ENCODE measurements at regions not wholly inside any gene's neighbourhood (a gene's known extent, or its start where the extent isn't known, plus 50 kb on each side); places are given as distances from the start of the nearest gene placed in this dataset.
"Not testable (repeated sequence)": the region's sequence is repeated elsewhere in the genome, so short reads cannot be mapped to it uniquely, and the experiment has no call there.

GRCh38 chr5:4613440-4613839 lies 526.7 kb upstream of the ADAMTS16 start:
- DNase-seq: no peak

GRCh38 chr5:4614088-4614487 lies 526.0 kb upstream of the ADAMTS16 start:
- no peak for DNase-seq

- not testable (repeated sequence) for DNase-seq
These were observed 524.8 kb upstream of the ADAMTS16 start for GRCh38 chr5:4615369-4615768.

GRCh38 chr5:4625206-4625896 lies 514.8 kb upstream of the ADAMTS16 start:
- no peak for DNase-seq

GRCh38 chr5:4627131-4627530 lies 513.0 kb upstream of the ADAMTS16 start:
- no peak for DNase-seq

- no peak for DNase-seq
These were observed 512.2 kb upstream of the ADAMTS16 start for GRCh38 chr5:4627929-4628328.

- no peak for DNase-seq
These were observed 511.3 kb upstream of the ADAMTS16 start for GRCh38 chr5:4628645-4629385.

GRCh38 chr5:4630031-4630430 lies 510.1 kb upstream of the ADAMTS16 start:
- no peak for DNase-seq

- no peak for DNase-seq
These were observed 505.8 kb upstream of the ADAMTS16 start for GRCh38 chr5:4634342-4634741.

GRCh38 chr5:4636378-4636777 lies 503.8 kb upstream of the ADAMTS16 start:
- no peak for DNase-seq

GRCh38 chr5:4639946-4640345 lies 500.2 kb upstream of the ADAMTS16 start:
- no peak for DNase-seq

GRCh38 chr5:4640795-4641194 lies 499.3 kb upstream of the ADAMTS16 start:
- DNase-seq: no peak

GRCh38 chr5:4642525-4642924 lies 497.6 kb upstream of the ADAMTS16 start:
- no peak for DNase-seq

- no peak for DNase-seq
These were observed 496.9 kb upstream of the ADAMTS16 start for GRCh38 chr5:4643190-4643589.

GRCh38 chr5:4643960-4644359 lies 496.2 kb upstream of the ADAMTS16 start:
- no peak for DNase-seq

- DNase-seq: no peak
These were observed 493.3 kb upstream of the ADAMTS16 start for GRCh38 chr5:4646715-4647375.

GRCh38 chr5:4647955-4648354 lies 492.2 kb upstream of the ADAMTS16 start:
- DNase-seq: no peak

- DNase-seq: no peak
These were observed 488.1 kb upstream of the ADAMTS16 start for GRCh38 chr5:4651806-4652565.

GRCh38 chr5:4653475-4653874 lies 486.7 kb upstream of the ADAMTS16 start:
- DNase-seq: no peak

- no peak for DNase-seq
These were observed 480.3 kb upstream of the ADAMTS16 start for GRCh38 chr5:4659851-4660250.

- DNase-seq: no peak
These were observed 478.8 kb upstream of the ADAMTS16 start for GRCh38 chr5:4661326-4661725.

GRCh38 chr5:4661836-4662235 lies 478.3 kb upstream of the ADAMTS16 start:
- no peak for DNase-seq

GRCh38 chr5:4662756-4663155 lies 477.4 kb upstream of the ADAMTS16 start:
- DNase-seq: no peak

Data from NCI-H226 (cell line).